ENCODE measurements at regions not wholly inside any gene's neighbourhood (a gene's known extent, or its start where the extent isn't known, plus 50 kb on each side); places are given as distances from the start of the nearest gene placed in this dataset.

DNA sequence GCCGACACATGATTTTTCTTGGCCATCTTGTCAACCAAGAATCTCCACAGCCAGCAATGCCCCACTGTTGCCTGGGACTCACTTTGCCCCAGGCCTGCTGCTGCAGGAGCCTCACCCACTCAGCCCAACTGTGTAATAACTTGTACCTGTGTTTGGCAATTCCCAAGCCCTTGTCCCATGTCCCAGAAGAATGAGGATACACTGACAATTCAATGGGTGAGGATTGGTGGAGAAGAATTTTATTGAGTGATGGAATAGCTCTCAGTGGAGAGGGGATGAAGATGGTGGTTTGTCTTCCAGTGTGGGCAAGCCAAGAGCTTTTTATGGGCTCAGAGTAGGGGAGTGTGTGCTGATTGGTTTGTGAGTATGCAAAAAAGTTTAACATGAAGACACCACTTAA lies 861.9 kb downstream of the TFAP2A start:
- H3K4me3 ChIP-seq, result no peak overlapping the region
- H3K4me1 ChIP-seq, result no peaks in the 10 kb centered on the region
- intact Hi-C loops (cut with micrococcal nuclease), result no loop called here
- H3K36me3 ChIP-seq, result no peaks in the 10 kb centered on the region
- TF ChIP-seq, protein P1, sequence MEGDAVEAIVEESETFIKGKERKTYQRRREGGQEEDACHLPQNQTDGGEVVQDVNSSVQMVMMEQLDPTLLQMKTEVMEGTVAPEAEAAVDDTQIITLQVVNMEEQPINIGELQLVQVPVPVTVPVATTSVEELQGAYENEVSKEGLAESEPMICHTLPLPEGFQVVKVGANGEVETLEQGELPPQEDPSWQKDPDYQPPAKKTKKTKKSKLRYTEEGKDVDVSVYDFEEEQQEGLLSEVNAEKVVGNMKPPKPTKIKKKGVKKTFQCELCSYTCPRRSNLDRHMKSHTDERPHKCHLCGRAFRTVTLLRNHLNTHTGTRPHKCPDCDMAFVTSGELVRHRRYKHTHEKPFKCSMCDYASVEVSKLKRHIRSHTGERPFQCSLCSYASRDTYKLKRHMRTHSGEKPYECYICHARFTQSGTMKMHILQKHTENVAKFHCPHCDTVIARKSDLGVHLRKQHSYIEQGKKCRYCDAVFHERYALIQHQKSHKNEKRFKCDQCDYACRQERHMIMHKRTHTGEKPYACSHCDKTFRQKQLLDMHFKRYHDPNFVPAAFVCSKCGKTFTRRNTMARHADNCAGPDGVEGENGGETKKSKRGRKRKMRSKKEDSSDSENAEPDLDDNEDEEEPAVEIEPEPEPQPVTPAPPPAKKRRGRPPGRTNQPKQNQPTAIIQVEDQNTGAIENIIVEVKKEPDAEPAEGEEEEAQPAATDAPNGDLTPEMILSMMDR (IDR thresholded peaks at IDR 0.05; ENCODE audit: borderline replicate concordance), result no peak
- H3K27ac ChIP-seq (replicated peaks), result no peak overlapping the region
- peaks cover 41% of the 10 kb centered on the region for H3K9me3 ChIP-seq (replicated peaks)
- no peak for DNase-seq
- no peaks in the 10 kb centered on the region for H3K27me3 ChIP-seq (ENCODE audit: low read depth)

DNA sequence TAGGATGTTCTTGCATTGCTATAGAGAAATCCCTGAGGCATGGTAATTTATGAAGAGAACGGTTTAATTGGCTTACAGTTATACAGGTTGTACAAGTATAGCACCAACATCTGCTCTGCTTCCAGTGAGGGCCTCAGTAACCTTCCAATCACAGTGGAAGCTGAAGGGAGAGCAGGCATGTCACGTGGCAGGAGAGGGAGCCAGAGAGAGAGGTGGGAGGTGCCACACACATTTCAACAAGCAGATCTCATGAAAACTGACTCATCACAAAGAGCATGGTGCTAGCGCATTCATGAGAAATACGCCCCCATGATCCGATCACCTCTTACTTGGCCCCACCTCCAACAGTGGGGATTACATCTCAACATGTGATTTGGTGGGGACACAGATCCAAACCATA lies 871.2 kb downstream of the TFAP2A start:
- H3K4me3 ChIP-seq, result no peak overlapping the region
- no peaks in the 10 kb centered on the region for H3K9me3 ChIP-seq (replicated peaks)
- H3K27ac ChIP-seq (replicated peaks), result no peak overlapping the region
- TF ChIP-seq, protein P1 (IDR thresholded peaks at IDR 0.05; ENCODE audit: borderline replicate concordance), result no peak
- no peaks in the 10 kb centered on the region for H3K36me3 ChIP-seq
- intact Hi-C loops (cut with micrococcal nuclease), result no loop called here
- DNase-seq, result no peak
- H3K27me3 ChIP-seq (ENCODE audit: low read depth), result peaks cover 12% of the 10 kb centered on the region
- no peaks in the 10 kb centered on the region for H3K4me1 ChIP-seq

DNA sequence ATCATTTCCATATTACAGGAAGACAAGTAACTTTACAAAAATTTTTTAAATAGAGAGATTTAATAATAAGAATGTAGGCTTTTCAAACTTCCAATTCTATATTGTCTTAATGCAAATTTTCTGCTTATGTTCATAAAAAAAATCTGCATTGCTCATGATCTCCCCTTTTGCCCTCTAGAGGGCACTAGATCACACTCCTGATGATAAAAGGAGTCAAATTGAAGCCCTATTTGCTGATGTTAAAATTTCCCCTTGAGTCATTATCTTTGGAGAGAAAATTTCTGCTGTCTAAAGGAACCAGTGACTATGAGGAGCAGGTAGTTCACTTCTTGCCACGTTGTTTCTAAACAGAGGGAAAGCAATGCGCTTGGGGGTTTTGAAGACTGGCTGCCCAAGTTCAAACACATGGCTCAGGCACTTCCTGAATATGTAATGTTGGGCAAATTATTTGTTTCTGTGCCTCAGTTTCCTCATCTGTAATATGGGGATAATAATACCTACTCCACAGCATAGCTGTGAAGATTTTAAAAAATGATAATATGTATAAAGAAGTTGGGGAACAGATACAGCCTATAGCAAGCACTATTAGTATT lies 874.2 kb downstream of the TFAP2A start:
- DNase-seq, result no peak
- H3K9me3 ChIP-seq (replicated peaks), result no peaks in the 10 kb centered on the region
- no peaks in the 10 kb centered on the region for H3K36me3 ChIP-seq
- no peaks in the 10 kb centered on the region for H3K4me1 ChIP-seq
- intact Hi-C loops (cut with micrococcal nuclease), result no loop called here
- H3K27me3 ChIP-seq (ENCODE audit: low read depth), result peaks cover 12% of the 10 kb centered on the region
- TF ChIP-seq, protein P1 (IDR thresholded peaks at IDR 0.05; ENCODE audit: borderline replicate concordance), result peak; percentile 69
- no peak overlapping the region for H3K4me3 ChIP-seq
- H3K27ac ChIP-seq (replicated peaks), result no peak overlapping the region

DNA sequence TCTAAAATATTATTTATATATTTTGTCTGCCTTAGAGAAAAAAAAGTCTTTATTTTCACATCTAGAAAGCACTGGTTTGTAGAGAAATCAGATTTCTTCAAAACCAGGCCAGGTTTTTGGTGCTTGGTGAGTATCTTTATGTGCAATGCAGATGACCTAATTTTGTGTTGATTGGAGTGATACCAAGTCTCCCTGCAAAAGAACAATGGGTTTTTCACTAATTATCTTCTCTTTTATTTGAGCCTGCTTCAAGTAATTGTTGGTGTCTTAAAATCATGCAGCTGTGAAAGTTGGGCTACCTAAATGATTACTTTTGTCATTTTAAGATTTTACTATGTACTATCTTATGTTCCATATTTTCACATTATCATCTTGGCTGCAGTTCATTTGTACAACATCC lies 874.7 kb downstream of the TFAP2A start:
- peaks cover 12% of the 10 kb centered on the region for H3K27me3 ChIP-seq (ENCODE audit: low read depth)
- TF ChIP-seq, protein P1 (IDR thresholded peaks at IDR 0.05; ENCODE audit: borderline replicate concordance), result no peak
- no peaks in the 10 kb centered on the region for H3K36me3 ChIP-seq
- no peaks in the 10 kb centered on the region for H3K9me3 ChIP-seq (replicated peaks)
- no peak overlapping the region for H3K27ac ChIP-seq (replicated peaks)
- no peaks in the 10 kb centered on the region for H3K4me1 ChIP-seq
- no peak overlapping the region for H3K4me3 ChIP-seq
- intact Hi-C loops (cut with micrococcal nuclease), result no loop called here
- no peak for DNase-seq

DNA sequence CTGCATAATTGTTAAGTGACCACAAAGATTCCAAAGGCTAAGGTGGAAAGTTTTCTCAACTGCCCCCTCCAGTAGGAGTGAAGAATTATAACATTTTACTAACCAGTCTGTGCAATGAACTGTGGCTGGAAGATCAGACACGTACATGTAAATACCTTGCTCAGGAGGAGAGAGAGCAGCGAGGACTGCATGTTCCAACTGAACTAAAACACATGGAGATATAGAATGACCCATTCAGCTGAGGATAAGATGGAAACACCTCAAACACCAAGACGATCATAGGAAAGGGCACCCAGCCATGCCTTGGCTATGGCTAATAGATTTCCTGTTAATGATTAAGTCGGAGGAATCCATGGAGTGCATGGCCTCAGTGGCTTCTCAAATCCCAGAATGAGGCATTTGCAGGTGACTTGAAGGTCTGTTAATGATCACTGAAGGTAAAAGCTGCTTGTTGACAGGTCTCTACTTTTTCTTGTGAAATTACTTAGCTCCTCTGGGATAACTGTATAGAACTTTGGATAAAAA lies 875.6 kb downstream of the TFAP2A start:
- DNase-seq, result no peak
- no peaks in the 10 kb centered on the region for H3K36me3 ChIP-seq
- no peaks in the 10 kb centered on the region for H3K9me3 ChIP-seq (replicated peaks)
- H3K27ac ChIP-seq (replicated peaks), result no peak overlapping the region
- peaks cover 5% of the 10 kb centered on the region for H3K27me3 ChIP-seq (ENCODE audit: low read depth)
- intact Hi-C loops (cut with micrococcal nuclease), result no loop called here
- no peaks in the 10 kb centered on the region for H3K4me1 ChIP-seq
- no peak overlapping the region for H3K4me3 ChIP-seq
- TF ChIP-seq, protein P1 (IDR thresholded peaks at IDR 0.05; ENCODE audit: borderline replicate concordance), result no peak

Data from left ventricle myocardium inferior (tissue), 1 donor.